Smooth muscle cell (in vitro differentiated cells): ENCODE measurements at regions not wholly inside any gene's neighbourhood (a gene's known extent, or its start where the extent isn't known, plus 50 kb on each side); places are given as distances from the start of the nearest gene placed in this dataset.
A peak's percentile ranks its signal among the peaks of the same experiment; 100 is the strongest.

Experiments used
- DNase-seq: peaks from one replicate; lab custom pipeline; 2025; ENCODE audit not compliant: unreplicated experiment; lab: John Stamatoyannopoulos, UW
- H2AFZ ChIP-seq: fragments of 200-600 bp; sonication (generic); 2 replicates; pipeline ENCODE4 v1.6.0; 2016; ENCODE audit warnings: antibody characterized with exemption, low read depth, mild to moderate bottlenecking
- H3F3A ChIP-seq: fragments of 200-600 bp; sonication (generic); 2 replicates; pipeline ENCODE4 v1.6.0; 2017; ENCODE audit warnings: antibody characterized with exemption, low read depth
- H3K27ac ChIP-seq: fragments of 200-600 bp; sonication (generic); 2 replicates; pipeline ENCODE4 v1.5.1; 2016; ENCODE audit warnings: low read depth, mild to moderate bottlenecking
- H3K27me3 ChIP-seq: fragments of 200-600 bp; sonication (generic); 2 replicates; pipeline ENCODE4 v1.6.1; 2016; ENCODE audit warnings: low read depth, mild to moderate bottlenecking
- H3K36me3 ChIP-seq: fragments of 200-600 bp; sonication (generic); 2 replicates; pipeline ENCODE4 v1.5.1; 2016; ENCODE audit warnings: low read depth
- H3K4me1 ChIP-seq: fragments of 200-600 bp; sonication (generic); 2 replicates; pipeline ENCODE4 v1.5.1; 2016; ENCODE audit warnings: low read depth
- H3K4me2 ChIP-seq: fragments of 200-600 bp; sonication (generic); 2 replicates; pipeline ENCODE4 v1.6.0; 2016; ENCODE audit warnings: mild to moderate bottlenecking
- H3K4me3 ChIP-seq: fragments of 200-600 bp; sonication (generic); 2 replicates; pipeline ENCODE4 v1.5.1; 2016; ENCODE audit warnings: mild to moderate bottlenecking
- H3K79me2 ChIP-seq: fragments of 200-600 bp; sonication (generic); 2 replicates; pipeline ENCODE4 v1.6.0; 2016; ENCODE audit warnings: low read depth, mild to moderate bottlenecking
- H3K9ac ChIP-seq: fragments of 200-600 bp; sonication (generic); 2 replicates; pipeline ENCODE4 v1.6.0; 2016; ENCODE audit warnings: low read depth
- H3K9me3 ChIP-seq: fragments of 200-600 bp; sonication (generic); replicated peaks from 2 replicates; pipeline ENCODE4 v1.5.1; 2016; ENCODE audit warnings: low read depth
- H4K20me1 ChIP-seq: fragments of 200-600 bp; sonication (generic); 2 replicates; pipeline ENCODE4 v1.6.0; 2016; ENCODE audit warnings: low read depth
- CTCF ChIP-seq: fragments of 200-600 bp; sonication (generic); IDR thresholded peaks from 2 replicates; pipeline ENCODE4 v1.5.1; 2017; ENCODE audit warnings: borderline replicate concordance, mild to moderate bottlenecking, antibody characterized with exemption; ENCODE audit not compliant: insufficient read depth, poor library complexity, severe bottlenecking
- WGBS: methylation state at CpG from one replicate; pipeline ENCODE4 v1.1.7; 2016; ENCODE audit warnings: low lambda C conversion rate; 5-methylcytosine and 5-hydroxymethylcytosine counted together

GRCh38 chr1:39136638-39137037 is 67.9 kb upstream of the MACF1 start:
- no peak overlapping the region for H3K4me3 ChIP-seq
- H3K9me3 ChIP-seq = no peaks in the 10 kb centered on the region
- TF ChIP-seq CTCF = no peak
- peaks cover 98% of the 10 kb centered on the region for H4K20me1 ChIP-seq
- peaks cover 35% of the 10 kb centered on the region for H3K4me1 ChIP-seq
- H3K36me3 ChIP-seq = no peaks in the 10 kb centered on the region
- H3K79me2 ChIP-seq = peaks cover 92% of the 10 kb centered on the region
- no peak overlapping the region for H3K9ac ChIP-seq
- H3F3A ChIP-seq = peaks cover 8% of the 10 kb centered on the region
- no peaks in the 10 kb centered on the region for H3K27me3 ChIP-seq
- 89% methylated on average over 2 of the region's 2 CpGs for WGBS
- no peak overlapping the region for H3K4me2 ChIP-seq
- no peak overlapping the region for H2AFZ ChIP-seq
- DNase-seq = no peak
- peak overlapping the region; percentile 19 for H3K27ac ChIP-seq

GRCh38 chr1:39139723-39140360 is 64.7 kb upstream of the MACF1 start:
- 82% methylated on average over 3 of the region's 3 CpGs for WGBS
- DNase-seq = no peak
- TF ChIP-seq CTCF = no peak
- Histone ChIP-seq H3K27ac (no peak overlapping the region), H3K27me3 (no peaks in the 10 kb centered on the region), H3K9me3 (no peaks in the 10 kb centered on the region), H3K4me3 (no peak overlapping the region), H3K36me3 (no peaks in the 10 kb centered on the region), H4K20me1 (peaks cover 100% of the 10 kb centered on the region), H3K9ac (no peak overlapping the region), H3K79me2 (peaks cover 92% of the 10 kb centered on the region), H3K4me1 (peaks cover 41% of the 10 kb centered on the region), H3K4me2 (peak overlapping the region; percentile 3), H3F3A (peaks cover 11% of the 10 kb centered on the region), H2AFZ (no peak overlapping the region)

GRCh38 chr1:39141925-39142324 is 62.6 kb upstream of the MACF1 start:
- Histone ChIP-seq H4K20me1 (peaks cover 100% of the 10 kb centered on the region), H3K4me2 (peak overlapping the region; percentile 65), H3K27ac (peak overlapping the region; percentile 46), H3K9ac (no peak overlapping the region), H3K27me3 (no peaks in the 10 kb centered on the region), H3K4me3 (no peak overlapping the region), H2AFZ (no peak overlapping the region), H3F3A (peaks cover 11% of the 10 kb centered on the region), H3K36me3 (no peaks in the 10 kb centered on the region), H3K9me3 (no peaks in the 10 kb centered on the region), H3K4me1 (peaks cover 51% of the 10 kb centered on the region), H3K79me2 (peaks cover 94% of the 10 kb centered on the region)
- 31% methylated on average over 1 of the region's 1 CpG for whole genome bisulfite sequencing
- no peak for TF ChIP-seq CTCF
- no peak for DNase-seq

- H3K36me3 ChIP-seq = no peaks in the 10 kb centered on the region
- H3K27ac ChIP-seq = peak overlapping the region; percentile 46
- H3K9ac ChIP-seq = no peak overlapping the region
- peaks cover 51% of the 10 kb centered on the region for H3K4me1 ChIP-seq
- H3K4me3 ChIP-seq = no peak overlapping the region
- TF ChIP-seq CTCF = no peak
- peak overlapping the region; percentile 65 for H3K4me2 ChIP-seq
- peaks cover 11% of the 10 kb centered on the region for H3F3A ChIP-seq
- H3K9me3 ChIP-seq = no peaks in the 10 kb centered on the region
- H3K79me2 ChIP-seq = peaks cover 94% of the 10 kb centered on the region
- H2AFZ ChIP-seq = no peak overlapping the region
- 84% methylated on average over 3 of the region's 3 CpGs for WGBS
- peaks cover 100% of the 10 kb centered on the region for H4K20me1 ChIP-seq
- no peak for DNase-seq
- H3K27me3 ChIP-seq = no peaks in the 10 kb centered on the region
Observed at GRCh38 chr1:39142401-39143060, 62.0 kb upstream of the MACF1 start.
